ENCODE measurements at regions not wholly inside any gene's neighbourhood (a gene's known extent, or its start where the extent isn't known, plus 50 kb on each side); places are given as distances from the start of the nearest gene placed in this dataset.

DNA sequence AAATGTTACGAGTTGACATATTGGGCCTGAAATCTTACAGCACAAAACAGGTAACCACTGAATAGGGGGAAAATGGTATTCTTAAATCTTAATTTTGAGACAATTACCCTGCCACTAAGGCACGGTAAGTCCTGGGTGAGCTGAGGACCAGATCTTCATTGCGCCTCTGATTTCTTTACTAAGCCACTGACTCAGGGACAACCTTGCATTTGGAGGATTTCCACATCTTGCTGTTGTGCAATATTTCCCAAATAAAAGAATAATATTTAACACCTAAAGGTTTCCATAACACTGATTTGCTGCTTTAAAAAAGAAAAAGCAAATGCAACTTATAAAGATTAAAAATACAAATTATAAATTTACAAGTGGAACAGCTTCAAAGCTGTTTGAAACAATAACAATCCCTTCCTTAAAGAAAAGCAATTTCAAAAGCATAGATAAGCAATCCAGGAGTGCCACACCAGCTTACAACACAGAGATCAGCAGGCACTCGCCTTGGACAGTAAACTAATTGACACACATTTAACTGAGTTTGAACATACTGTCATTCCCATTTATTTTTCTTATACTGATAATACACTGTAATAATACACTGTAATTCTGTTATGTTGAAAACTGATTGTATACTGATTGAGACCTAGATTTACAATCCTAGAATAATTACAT lies 79.6 kb upstream of the DOCK9 start:
- in situ Hi-C loops (cut with MboI; ENCODE audit: low sequenced_read_pairs, unreplicated experiment): no loop called here
- no peak for DNase-seq (ENCODE audit: low spot score)
- TF ChIP-seq CTCF (IDR thresholded peaks at IDR 0.05; ENCODE audit: borderline replicate concordance, control extremely low read depth, extremely low read depth, insufficient read depth, missing control alignments): no peak

DNA sequence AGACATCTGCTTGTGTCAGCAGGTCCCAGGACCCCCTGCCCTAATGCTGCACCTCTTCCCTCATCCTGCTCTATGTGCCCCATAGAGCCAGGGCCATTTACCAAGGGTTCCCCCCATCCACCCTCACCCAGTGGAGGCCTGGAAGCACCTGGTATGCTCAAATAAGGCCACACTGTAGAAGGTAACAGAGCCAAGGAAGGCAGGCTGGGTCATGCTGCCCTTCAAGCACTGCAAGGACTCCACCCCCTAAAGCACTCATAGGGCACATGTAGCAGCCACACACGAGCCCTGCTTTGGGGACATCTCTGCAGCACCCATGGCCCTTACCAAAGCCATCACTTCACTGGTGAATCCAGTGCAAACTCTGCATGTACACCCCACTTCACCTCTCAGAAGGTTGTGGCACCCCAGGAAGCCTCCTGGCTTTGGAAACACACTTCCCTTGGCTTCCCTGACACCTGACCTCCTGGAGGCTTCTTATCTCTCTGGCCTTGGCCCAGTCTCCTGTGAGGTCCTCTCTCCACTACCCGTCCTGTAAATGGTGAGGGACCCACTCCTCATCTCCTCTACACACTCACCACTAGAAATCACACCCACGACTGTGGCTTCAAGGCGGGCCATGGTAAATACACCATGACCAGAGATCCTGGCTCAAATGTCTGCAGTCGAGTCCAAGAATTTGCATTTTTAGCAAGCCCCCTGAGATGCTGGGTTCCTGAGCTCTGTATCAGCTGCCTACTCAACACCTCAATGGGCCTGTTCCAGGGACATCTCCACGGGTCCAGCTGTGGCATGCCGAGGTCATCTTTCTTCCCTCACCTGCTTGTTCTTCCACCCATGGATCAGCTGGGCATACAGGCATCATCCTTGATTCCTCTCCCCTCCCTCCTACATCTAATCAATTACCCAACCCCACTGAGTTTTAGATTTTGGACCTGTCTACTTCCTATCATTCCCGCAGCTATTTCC lies 80.9 kb upstream of the DOCK9 start:
- in situ Hi-C loops (cut with MboI; ENCODE audit: low sequenced_read_pairs, unreplicated experiment): no loop called here
- no peak for TF ChIP-seq CTCF (IDR thresholded peaks at IDR 0.05; ENCODE audit: borderline replicate concordance, control extremely low read depth, extremely low read depth, insufficient read depth, missing control alignments)
- no peak for DNase-seq (ENCODE audit: low spot score)

- in situ Hi-C loops (cut with MboI; ENCODE audit: low sequenced_read_pairs, unreplicated experiment): no loop called here
These were observed 81.7 kb upstream of the DOCK9 start for GRCh38 chr13:99059498-99060075.

DNA sequence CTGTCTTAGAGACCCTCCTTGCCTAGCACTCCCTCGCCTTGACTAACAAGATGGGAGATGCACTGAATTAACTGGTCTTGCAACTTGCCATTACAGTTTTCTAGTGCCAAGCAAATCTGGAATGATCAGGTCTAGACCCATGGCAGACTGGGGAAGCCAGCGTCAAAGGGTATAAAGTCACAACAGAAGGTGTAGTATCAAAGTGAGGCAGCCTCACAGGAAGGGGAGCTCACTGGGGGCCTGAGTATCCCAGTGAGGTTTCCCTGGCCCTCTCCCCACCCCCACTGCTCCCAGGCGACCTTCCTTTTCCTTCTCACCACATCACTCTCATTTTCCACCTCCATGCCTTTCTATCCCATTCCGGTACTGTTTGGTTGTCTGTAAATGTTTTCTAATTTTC lies 83.5 kb upstream of the DOCK9 start:
- in situ Hi-C loops (cut with MboI; ENCODE audit: low sequenced_read_pairs, unreplicated experiment): no loop called here
- TF ChIP-seq CTCF (IDR thresholded peaks at IDR 0.05; ENCODE audit: borderline replicate concordance, control extremely low read depth, extremely low read depth, insufficient read depth, missing control alignments): no peak

More at GRCh38 chr13:99059498-99060075, 81.7 kb upstream of the DOCK9 start:
- TF ChIP-seq CTCF (IDR thresholded peaks at IDR 0.05; ENCODE audit: borderline replicate concordance, control extremely low read depth, extremely low read depth, insufficient read depth, missing control alignments): no peak
- no peak for DNase-seq (ENCODE audit: low spot score)

GRCh38 chr13:99062593-99062992 lies 84.7 kb upstream of the DOCK9 start:
- DNase-seq (ENCODE audit: low spot score): no peak
- in situ Hi-C loops (cut with MboI; ENCODE audit: low sequenced_read_pairs, unreplicated experiment): no loop called here
- TF ChIP-seq CTCF (IDR thresholded peaks at IDR 0.05; ENCODE audit: borderline replicate concordance, control extremely low read depth, extremely low read depth, insufficient read depth, missing control alignments): no peak

More for the DNA sequence above, 83.5 kb upstream of the DOCK9 start:
- no peak for DNase-seq (ENCODE audit: low spot score)

DNA sequence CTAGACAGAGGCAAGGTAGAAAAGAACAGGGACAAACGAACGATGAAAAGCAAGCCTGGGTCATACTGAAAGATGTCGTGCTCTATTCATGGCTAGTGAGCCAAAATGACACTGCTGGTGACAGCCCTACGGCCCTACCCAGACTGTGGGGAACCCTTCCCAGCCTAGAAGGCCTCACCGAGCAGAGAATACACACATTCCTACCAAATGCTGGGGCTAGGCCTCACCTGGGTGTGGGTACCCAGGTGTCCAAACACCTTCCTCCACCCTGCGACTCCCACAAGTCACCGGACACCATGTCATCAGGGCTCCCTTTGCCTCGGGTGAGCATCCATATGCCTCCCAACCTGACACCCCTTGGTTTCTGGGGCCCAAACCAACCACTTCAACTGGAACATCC lies 85.3 kb upstream of the DOCK9 start:
- no peak for DNase-seq (ENCODE audit: low spot score)
- in situ Hi-C loops (cut with MboI; ENCODE audit: low sequenced_read_pairs, unreplicated experiment): no loop called here
- TF ChIP-seq CTCF (IDR thresholded peaks at IDR 0.05; ENCODE audit: borderline replicate concordance, control extremely low read depth, extremely low read depth, insufficient read depth, missing control alignments): no peak

Measured in GM13976 (cell line).